ENCODE measurements at regions not wholly inside any gene's neighbourhood (a gene's known extent, or its start where the extent isn't known, plus 50 kb on each side); places are given as distances from the start of the nearest gene placed in this dataset.

DNA sequence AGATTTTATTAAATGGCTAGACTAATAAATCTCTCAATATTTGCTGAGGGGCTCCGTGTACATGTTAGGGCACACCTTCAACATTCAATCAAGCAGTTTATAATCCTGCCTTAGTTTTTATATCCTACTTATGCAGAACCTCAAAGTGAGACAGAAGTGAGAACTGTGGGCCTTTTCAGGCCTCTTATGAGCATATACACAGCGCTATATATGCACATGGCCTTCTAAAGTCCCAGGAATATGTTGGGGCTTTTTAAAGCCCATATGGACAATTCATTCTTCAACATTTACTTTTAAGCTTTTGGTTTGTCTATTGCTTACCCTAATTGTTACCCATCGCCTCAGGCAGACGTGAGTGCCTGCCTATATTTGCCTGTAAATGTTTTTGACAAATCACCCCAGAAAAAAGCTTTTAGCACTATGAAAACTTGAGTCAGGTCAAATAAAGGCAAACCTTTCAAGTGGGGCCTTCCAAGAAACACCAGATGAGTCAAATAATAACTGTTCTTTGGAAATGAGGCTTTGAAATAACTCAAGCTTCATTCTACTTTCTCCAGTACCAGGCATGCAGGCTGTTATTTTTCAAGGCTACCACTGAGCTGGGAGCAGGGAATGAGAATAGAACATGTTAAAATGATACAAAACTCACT, 58.2 kb downstream of the ESM1 start:
- no peak for DNase-seq

DNA sequence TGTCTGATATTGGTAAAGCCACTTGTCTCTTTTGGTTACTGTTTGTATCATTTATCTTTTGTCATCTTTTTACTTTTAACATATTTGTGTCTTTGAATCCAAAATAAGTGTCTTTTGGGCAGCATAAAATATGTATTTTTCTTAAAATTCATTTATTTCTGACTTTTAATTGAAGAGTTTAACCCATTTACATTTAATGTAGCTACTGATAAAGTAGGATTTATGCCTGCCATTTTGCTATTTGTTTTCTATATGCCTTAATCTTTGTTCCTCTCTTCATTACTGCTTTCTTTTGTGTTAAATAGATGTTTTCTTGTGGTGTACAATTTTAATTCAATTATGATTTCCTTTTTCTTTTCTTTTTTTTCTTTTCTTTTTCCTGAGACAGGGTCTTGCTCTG, 60.9 kb downstream of the ESM1 start:
- DNase-seq, result no peak

DNA sequence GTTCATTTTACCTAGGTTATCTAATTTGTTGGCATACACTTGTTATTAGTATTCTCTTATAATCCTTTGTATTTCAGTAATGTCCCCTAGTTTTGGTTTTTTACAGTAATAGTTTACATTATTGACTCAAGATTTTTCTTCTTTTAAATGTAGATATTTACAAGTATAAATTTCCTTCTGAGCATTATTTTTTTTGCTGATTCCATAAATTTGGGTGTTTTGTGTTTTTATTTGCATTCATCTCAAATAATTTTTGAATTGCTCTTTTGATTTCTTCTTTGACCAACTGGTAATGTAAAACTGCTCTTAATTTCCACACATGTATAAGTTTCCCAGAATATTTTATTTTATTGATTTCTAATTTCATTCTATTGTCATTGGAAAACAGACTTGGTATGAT, 68.1 kb downstream of the ESM1 start:
- no peak for DNase-seq

DNA sequence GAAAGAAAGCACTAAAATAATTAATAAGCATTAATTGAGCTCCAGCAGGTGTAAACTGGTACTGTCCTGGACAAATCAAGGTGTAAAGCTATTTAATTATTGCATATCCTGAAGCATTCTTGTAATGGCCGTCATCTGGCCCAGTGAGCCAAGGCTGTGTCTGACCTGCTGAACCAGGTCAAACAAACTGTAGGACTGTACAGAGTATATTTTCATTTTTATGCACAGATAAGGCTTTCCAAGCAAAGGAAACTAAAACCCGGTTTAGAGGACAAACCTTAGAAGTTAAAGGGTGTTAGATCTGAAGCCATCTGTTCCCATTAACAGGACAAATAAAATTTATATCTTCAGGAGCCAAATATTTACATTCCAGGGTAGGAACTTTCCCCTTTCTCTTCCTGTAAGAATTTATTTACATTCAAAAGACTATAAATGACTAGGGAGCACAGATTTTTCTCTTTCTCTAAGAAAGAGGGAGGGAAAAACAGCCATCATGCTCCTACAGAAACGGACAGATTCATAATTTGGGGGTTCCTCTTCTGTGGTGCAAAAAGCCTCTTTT, 69.8 kb downstream of the ESM1 start:
- DNase-seq, result no peak

- DNase-seq, result no peak
These were observed 73.4 kb downstream of the ESM1 start for GRCh38 chr5:54912021-54912420.

GRCh38 chr5:54909911-54910870, 75.2 kb downstream of the ESM1 start:
- DNase-seq, result no peak

GRCh38 chr5:54908774-54909525, 76.4 kb downstream of the ESM1 start:
- no peak for DNase-seq

GRCh38 chr5:54905942-54906537, 79.4 kb downstream of the ESM1 start:
- peak in 29 of 56 donors; percentile 2 to 82 (median 16) for DNase-seq

GRCh38 chr5:54905246-54905795, 80.1 kb downstream of the ESM1 start:
- DNase-seq, result no peak

DNA sequence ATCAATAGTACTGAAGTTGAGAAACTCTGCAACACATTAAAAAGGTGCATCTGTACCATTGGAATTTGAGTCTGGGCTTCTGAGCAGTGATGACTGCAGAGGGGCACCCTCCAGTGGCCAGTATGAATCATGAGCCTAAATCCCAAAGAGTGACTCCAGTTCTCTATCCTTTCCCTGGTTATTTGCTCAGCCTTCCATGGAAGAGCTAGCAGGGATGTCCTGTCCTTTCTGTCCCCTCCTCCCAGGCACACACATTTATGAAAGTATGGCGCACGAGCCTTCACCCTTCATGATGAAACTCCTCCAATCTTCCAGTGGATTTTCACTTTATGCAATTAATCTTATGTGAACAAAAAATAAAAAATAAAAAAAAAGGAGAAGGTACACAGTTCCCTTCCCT, 81.0 kb downstream of the ESM1 start:
- DNase-seq, result no peak

DNA sequence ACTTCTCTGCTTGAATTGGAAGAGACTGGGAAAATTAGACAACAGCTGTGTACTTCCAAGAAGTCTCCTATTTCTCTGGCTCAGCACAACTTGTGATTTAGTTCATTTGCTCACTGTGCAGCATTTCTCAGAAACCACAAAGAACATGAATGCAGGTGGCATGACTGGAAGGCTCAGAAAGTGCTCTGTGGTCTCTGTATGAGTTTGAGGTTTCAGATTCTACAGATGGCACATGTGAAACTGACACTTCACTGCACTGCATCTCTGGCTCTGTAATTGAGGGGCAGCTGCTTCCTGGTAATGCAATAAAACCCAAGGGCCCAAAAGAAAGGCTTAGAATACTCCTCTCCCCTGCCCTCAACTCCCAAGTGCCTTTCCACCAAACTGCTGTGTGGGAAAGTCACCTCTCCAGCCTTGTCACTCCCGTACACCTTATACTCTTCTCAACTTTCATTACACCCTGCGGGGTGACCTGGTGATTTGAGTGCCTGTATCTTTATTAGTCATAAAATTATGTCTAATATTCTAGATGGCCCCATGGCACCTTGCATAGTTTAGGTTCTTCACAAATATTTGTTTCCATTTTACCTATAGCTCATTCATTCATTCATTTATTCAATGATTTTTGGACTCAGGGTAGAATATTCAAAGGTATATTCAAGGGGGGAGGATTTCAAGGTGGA, 82.5 kb downstream of the ESM1 start:
- no peak for DNase-seq

DNA sequence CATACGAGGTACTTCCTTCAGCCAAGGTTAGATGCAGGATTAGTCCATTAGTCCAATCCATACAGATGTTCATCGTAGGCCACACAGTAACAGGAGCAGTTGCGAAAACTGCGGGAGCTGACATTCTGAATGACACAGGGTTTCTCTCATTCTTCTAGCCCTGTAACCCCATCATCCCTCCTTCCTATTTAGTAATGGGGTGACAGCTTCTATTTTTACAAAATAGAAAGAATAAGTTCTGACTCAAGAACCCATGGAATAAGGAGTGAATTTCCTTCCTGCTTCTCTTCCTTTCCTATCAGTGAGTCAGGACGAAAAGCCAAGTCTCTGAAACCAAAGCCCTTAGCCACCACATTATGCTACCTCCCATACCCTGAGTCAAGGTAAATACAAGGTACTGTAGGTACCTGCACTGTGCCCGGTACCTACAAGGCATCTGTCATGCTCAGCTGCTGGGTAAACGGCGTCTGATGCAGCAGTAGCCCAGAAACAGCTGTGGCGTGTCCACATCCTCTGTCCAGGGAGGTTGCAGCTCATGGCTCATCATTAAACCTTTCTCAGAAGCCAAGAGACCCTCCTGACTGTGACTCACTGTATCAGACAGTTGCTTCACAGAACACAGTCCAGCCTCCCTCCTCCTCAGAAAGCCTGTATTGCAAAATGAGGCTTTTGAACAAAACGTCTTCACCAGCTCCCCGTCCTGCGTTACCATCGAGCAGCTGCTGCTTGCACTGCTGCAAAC, 84.2 kb downstream of the ESM1 start:
- no peak for DNase-seq

DNA sequence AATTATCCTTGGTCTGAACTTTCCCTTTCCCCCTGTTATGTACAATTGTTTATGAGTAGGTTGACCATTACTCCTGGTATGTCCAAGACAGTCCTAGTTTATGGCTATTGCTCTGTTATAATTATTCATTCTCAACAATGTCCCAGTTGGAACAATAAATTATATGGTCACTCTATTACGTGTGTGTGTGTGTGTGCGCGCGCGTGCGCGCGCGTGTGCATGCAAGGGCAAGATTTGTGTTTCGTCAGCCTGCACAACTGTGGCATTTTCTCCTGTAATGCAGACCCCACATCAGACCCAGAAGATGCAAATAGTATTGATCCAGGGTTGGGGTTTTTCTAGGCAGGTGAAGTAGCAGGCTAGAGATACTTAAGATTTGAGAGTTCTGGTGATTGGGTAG, 88.4 kb downstream of the ESM1 start:
- DNase-seq, result no peak

DNA sequence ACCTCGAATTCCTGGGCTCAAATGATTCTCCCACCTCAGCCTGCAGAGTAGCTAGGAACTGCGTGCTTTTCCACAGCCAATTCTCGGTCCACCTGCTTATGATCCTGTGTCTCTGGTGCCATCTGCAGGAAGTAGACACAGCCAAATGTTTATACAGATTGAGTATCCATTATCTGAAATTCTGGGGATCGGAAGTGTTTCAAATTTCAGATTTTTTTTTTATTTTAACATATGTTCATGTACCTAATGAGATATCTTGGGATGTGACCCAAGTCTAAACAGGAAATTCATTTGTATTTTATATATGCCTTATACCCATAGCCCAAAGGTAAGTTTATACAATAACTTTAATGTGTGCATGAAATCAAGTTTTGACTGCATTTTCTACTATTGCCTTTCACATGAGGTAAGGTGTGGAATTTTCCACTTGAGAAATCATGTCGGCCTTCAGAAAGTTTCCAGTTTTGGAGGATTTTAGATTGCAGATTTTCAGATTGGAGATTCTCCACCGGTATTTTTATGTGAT, 89.5 kb downstream of the ESM1 start:
- DNase-seq, result peak in 22 of 56 donors; percentile 1 to 59 (median 12)

- no peak for DNase-seq
These were observed 90.2 kb downstream of the ESM1 start for GRCh38 chr5:54894957-54895815.

GRCh38 chr5:54889826-54890225, 95.6 kb downstream of the ESM1 start:
- no peak for DNase-seq

- DNase-seq, result no peak
These were observed 97.7 kb downstream of the ESM1 start for GRCh38 chr5:54887663-54888062.

GRCh38 chr5:54886866-54887265, 98.5 kb downstream of the ESM1 start:
- no peak for DNase-seq
